HG02938 (cell line): ENCODE measurements at regions not wholly inside any gene's neighbourhood (a gene's known extent, or its start where the extent isn't known, plus 50 kb on each side); places are given as distances from the start of the nearest gene placed in this dataset.

ENCODE experiments used
- ATAC-seq: cut with Tn5 transposase; IDR thresholded peaks from one replicate; pipeline ENCODE4 v1.9.1; 2021; ENCODE audit warnings: mild to moderate bottlenecking, moderate library complexity; ENCODE audit not compliant: unreplicated experiment

DNA sequence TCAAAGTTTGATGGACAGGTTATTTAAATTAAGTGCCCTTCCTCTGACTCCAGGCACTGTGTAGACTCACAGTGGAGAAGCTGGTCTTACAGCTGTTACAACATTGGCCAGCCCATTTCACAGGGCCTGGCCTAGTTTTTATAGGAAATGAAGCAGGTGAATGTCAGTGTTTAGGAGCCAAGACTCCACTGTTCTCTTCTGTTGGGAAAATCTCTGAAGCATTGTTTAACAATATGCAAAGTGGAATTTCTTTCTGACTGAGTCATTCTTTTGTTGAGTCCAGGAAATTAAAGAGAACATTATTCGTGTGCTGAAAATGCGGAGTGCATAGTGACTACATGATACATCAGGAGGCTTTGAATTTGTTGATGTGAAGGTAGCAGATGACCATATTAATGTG, 64.7 kb downstream of the ARRDC4 start:
- no peak for ATAC-seq

DNA sequence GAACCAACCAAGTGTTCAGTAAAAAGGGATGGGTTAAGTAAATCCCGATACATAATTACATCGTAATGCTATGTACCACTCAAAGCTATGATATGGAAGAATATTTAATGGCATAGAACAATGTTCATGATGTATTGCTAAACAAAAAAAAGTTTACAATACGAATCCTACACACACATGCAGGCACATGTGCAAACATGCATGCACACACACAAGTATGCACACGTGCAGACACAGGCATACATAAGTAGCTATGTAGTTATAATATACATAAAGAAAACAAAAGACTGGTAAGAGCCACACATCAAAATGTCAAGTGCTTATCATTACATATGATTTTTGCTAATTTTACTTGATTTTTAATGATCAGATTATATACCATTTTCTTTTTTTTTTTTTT, 74.2 kb downstream of the ARRDC4 start:
- no peak for ATAC-seq

DNA sequence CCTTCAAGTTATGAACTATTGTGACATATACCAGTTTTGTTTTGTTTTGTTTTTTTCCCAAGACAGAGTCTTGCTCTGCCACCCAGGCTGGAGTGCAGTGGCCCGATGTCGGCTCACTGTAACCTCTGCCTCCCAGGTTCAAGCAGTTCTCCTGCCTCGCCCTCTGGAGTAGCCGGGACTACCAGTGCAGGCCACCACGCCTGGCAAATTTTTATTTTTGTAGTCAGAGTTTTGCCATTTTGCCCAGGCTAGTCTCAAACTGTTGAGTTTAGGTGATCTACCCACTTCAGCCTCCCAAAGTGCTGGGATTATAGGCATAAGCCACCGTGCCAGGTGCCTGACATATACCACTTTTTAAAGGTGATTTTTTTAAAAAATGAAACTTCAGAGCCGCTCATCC, 74.6 kb downstream of the ARRDC4 start:
- no peak for ATAC-seq

DNA sequence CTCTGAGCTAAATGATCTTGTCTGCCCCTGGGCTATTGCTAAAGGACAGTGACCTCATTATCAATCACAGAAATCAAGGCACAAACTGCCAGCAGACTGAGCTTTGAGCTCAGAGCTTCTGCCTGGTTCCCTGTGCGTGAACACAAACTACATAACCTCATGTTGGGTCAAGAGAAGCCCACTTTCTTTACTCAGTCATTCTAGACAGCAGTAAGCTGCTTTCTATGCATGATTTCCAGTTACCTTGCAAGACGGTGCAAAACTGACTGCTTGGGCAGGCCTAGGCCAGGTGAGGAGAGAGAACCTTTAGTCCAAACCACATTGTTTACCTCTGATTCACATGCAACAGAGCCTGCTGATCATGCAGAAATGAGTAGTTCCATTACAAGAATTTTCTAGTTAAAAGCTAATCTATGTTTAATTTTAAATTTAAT, 75.1 kb downstream of the ARRDC4 start:
- ATAC-seq, result no peak

DNA sequence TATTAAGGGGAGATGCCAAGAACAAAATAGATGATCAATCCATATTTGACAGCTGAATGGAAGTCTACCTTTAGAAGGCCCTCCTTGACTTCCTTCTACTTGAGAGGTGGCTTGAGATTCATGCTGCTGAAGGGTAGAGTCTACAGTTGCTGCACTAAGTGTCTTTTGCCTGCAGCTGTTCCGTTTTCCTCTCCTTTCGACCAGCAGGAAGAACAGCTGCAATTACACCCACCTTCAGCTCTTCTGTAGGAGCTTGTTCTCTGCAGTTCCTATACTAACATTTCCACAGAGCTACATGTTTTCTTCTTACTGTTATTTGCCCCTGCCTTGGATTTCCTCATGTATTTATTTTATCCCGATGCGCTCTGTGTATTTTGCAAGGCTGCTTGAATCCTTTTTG, 79.1 kb downstream of the ARRDC4 start:
- ATAC-seq, result no peak

DNA sequence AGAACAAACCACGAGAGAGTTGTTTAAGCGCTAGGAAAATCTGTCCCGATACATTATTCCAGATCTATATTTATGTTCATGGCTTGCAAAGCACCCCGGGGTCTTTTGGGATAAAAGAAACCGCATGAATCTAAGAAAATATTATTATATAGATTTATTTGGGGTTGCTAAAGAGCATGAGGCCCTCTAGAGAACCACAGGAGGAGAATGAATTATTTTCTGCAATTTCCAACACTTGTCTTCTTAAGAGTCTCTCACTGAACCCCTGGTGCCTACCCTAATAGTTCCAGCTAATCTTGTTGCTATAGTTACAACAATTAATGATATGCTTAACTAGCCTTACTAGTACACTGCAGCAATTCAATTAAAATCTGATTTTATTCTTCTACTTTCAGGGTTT, 79.6 kb downstream of the ARRDC4 start:
- ATAC-seq, result no peak

DNA sequence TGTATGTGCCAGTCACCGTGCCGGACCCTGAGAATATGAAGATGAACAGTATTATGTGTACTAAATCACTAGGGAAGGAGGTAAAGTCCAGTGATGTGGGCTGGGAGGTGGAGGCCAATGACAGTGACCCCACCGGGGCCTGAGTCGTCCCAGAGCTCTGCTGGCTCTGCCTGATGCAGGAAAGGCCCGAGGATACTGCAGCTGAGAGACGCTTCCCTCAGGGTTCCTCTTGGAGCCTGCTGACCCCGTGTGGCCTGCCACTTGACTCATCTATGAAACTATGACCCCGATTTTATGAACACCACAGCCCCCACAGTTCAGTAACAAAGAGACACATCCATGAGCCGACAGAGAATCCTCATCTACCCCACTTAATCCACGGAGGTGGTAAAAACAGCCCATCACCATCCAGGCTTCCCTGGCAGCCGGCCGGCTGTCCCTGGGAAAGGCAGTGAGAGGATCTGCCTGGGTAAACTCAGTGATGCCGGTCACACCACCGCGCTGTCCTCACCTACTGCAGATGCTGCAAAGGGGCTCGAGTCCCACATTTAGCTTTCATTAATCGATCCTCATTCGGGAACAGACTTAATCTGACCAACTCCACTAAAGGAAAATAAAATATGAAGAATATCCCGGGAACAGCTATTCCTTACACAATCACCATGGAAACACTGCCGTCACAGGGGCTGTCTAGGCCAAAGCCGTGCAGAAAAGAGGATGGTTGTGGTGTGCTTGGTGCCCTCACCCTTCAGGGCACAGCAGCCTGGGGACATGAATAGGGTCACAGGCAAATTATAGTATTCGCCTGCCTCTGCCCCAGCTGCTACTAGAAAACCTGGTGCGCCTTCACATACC, 82.9 kb downstream of the ARRDC4 start:
- ATAC-seq, result no peak

DNA sequence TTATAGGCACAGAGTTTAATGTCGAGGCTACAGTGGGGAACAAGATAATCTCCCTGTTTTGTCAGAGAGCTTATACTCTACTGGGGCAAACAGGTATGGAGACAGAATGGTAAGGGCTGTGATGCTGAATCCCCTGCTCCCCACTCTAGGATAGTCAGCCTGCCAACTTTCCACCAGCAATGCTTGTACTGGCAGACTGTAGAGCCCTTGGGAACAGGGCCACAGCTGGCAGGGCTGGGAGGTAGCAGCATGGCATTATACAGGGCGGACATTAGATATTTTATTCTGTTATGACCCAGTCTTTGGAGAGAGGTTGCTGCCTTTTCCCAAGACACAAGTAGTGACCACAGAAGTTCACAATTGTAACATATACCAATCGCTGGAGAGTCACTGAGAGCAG, 91.2 kb downstream of the ARRDC4 start:
- ATAC-seq, result no peak

DNA sequence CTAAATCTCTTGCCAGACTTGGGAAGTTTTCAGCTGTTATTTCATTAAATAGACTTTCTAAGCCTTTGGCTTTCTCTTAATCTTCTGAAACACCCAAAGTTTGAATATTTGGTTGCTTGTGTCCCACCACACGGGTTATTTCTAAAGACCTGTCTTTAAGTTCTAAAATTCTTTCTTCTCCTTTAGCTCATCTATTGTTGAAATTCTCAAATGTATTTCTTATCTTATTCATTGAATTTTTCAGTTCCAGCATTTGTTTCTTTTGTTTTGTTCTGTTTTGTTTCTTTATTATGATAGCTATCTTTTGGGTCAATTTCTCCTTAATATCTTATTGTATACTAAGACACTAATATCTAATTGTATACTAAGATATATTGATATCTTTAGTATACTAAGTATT, 97.0 kb downstream of the ARRDC4 start:
- ATAC-seq, result no peak

DNA sequence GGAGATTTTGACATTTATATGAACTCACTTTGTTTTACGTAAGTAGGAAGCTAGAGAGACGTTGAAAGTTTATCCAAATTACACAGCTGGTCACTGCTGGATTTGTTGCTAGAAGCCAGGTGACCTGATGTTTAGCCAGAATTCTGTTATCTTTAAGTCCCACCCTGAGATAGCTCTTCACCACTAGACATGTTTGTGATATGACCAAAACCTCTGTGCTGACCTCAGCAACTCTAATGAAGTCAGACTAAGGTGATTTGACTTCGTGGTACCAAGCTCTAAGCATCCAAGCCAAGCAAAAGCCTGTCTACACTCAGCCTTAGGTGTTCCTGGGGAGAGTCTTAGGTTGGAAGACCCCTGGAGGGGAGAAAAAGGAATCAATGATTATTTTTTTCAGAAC, 102.4 kb downstream of the ARRDC4 start:
- ATAC-seq, result no peak

DNA sequence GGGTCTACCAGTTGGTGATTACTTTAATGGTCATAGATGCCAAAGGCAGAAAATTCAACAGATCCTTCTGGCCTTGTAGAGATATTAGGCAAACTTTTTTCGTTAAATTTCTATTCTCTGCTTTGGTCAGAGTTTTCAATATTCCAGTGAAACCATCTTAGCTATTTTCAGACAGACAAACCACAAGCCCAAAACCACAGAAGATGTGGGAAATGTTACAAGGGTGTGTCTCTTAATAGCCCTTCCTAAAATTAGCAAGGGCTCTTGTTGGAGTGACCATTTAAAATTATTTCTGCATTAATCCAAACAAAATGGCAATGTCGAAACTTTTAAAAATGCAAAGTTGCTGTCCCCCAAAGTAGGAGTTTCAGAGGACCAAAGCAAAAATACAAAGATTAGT, 102.8 kb downstream of the ARRDC4 start:
- no peak for ATAC-seq

DNA sequence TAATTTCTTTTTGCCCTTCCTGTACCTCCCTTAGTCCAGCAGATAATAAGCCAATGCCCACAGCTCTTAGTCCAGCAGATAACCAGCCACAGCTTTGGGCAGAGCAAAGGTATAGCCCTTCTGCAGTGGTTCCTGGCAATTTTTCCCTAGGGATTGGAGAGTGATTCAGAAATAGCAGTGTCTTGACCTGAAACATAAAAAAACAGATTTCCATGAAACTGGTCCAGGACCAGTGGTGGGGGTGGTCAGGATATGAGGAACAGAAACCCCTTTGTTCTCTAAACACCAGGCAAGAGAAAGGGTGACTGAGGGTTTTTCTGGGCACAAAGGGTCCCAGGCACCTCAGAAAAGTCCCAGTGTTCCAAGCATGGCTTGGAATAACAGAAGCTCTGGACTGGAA, 103.4 kb downstream of the ARRDC4 start:
- ATAC-seq, result no peak

DNA sequence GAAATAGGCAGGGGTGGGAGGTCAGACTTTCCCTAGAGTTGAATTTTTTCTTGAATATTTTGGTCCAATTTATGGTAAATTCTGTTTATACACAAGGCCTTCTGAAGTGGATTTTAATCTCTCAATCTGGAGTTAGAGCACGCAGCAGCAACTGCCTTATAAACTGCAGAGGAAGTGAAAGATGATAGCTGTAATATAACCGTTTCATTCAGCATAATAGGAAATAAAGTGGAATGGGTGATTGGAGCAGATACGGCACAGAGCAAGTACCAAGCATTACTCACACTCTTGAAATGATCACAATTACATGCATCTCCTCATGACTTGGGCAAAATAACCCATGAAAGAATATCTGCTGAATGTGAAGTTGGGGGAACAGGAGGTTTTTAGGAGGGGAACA, 106.8 kb downstream of the ARRDC4 start:
- ATAC-seq, result no peak

DNA sequence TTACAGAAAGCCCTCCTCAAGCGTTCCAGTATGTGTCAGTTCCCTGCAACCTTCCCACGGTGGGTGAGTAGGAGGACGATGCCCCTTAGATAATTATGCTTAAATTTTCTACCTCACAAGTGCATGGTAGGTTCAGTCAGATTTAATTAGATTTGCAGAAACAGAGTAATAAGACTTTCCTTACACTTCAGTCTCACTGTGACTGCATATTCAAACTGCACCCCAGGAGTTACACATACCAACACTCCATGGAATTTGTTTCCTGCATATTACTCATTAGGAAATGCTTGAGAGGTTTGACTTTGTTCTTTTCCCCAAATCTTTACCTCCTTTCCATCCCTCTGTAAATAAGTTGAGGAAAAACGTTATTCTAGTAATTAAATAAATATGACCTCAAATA, 108.8 kb downstream of the ARRDC4 start:
- ATAC-seq, result no peak

DNA sequence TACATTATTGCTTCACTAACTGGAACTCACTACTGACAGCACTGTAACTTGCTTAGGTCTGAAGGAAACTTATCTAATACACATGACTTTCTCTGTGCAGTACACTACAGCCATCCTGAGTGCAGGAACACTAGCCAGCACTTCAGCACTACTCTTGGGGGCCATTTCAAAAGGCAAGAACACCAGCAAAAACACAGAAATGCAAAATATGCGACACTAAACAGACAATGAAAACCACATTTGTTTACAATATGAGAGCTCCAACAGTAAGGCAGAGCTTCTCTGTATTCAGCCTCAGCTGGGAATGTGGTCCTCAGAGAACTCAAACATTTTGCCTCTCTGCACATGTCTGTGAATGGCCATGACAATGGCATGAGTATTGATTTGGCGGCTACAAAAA, 109.6 kb downstream of the ARRDC4 start:
- no peak for ATAC-seq

DNA sequence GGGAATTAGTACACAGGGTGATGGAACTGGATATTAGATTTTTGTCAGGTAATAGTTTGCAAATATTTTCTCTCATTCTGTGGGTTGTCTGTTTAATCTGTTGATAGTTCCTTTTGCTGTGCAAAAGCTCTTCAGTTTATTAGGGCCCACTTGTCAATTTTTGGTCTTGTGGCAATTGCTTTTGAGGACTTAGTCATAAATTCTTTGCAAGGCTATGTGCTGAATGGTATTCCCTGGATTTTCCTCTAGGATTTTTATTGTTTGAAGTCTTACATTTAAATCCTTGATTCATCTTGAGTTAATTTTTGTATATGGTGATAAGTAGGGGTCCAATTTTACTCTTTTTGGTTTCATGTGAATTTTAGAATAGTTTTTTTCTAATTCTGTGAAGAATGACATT, 111.3 kb downstream of the ARRDC4 start:
- no peak for ATAC-seq

DNA sequence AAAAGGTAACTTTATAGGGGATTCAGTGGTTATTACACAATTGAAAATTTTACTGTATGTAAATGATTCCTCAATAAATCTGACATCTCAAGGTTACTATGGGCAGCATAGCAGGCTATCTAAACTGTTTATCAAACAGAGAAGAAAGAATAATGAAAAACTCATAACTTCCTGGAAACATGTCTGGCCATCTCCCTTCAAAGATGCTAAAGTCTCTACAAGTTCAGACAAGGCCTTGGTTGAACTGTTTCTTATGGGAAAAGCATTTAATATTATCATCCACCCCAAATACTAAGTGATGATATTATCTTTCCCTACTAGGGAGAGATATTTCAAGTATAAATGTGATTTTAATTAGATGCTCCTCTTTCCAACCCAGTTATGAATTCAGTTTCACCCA, 114.9 kb downstream of the ARRDC4 start:
- ATAC-seq, result no peak

DNA sequence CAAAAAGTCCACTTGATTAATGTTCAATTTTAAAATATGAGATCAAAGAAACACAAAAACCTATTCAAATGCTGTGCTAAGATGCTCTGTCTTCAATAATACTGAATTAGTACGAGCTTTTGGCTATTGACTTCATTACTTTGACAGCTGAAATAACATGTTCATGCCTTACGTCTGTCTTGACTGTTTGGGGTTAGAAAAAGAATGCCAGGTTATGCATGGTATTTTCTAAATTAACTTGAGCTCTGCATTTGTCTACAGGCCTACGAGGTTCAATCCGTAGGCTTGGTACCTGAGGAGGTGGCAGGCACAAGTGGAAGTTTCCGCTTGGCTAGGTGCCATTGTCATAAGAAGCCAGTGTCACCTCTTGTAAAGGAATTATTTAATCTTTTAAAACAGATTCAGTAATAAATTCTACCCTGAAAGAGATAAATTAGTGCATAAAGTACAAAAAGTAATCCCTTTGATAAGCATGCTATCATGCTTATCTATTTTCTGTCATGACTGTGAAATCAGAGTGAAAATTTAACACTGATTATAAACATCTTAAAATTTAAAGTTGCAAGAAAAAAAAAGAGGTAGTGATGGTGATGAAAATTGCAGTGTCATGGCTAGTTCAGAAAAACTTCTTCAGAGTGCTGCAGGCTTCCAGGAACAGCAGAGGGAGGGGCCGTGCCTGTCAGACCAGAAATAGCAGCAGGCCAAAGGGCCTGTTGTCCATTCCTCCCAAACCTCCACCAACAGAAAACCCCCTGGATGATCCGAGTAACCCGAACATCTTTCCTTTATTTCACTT, 115.7 kb downstream of the ARRDC4 start:
- no peak for ATAC-seq

DNA sequence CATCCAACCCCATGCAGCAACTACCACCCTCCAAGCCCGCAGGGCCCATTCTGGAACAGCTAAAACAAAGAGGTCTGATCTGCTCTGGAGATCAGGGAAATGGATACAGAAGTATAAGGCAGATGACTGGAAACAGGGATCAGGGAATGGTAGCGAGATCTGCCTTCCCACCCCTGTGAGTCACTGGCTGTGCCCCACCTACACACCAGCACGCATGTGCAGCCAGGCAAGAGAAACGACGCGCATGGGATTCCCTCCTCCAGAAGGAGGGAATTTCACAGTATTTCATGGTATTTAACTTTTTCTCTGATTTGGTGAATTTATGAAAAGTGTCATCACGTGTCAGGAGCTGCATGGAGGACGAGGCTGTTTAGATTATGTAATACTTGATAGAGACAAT, 116.7 kb downstream of the ARRDC4 start:
- no peak for ATAC-seq

DNA sequence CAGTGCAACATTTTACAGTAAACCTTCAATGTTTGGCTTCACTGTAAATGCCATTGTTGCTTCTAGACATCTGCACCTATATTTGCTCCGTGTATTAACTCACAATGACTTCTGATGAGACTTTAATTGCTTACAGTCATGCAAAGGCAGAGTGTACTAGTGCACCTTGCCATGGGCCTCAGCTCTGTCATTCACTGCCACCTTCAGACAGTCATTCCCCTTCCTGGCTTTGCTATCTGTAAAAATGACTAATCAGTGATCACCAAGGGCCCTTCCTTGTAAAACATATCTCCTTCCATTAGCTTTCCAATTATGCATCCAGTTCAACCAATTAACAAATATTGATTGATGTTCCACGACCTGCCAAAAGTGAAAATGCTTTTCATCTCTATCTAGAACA, 120.3 kb downstream of the ARRDC4 start:
- ATAC-seq, result no peak

DNA sequence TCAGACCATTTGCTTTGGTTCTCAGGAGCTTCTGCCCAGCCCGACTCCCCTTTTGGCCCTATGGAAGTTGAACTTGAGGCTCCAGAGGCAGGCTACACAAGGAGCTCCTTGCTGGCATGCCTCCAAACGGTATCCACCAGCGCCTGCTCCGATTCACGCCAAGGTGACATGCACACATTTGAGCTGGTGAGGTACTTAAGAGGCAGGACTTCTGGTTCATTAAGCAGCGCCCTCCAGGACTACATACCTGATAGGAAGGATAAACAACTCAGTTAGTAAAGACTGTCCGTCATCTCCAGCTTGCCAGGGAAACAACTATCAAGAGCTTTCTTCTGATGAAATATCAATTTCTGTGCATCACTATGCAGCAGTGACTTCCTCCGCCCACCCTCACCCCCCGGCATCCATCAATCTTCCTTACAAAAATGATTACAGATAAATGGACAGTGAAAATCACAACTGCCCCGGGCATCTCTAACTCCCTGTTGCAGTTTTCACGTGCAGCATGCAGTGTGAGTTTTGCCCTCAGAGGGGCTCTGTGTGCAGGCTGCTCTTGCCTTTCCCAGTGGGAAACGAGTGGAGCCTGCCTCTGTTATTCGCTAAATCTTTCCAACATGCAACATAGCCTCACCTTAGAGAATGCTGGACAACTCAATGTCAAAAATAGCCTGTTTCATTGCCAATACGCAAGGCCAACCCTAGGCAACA, 122.9 kb downstream of the ARRDC4 start:
- ATAC-seq, result no peak
